K562 (cell line): ENCODE measurements at regions not wholly inside any gene's neighbourhood (a gene's known extent, or its start where the extent isn't known, plus 50 kb on each side); places are given as distances from the start of the nearest gene placed in this dataset.

ENCODE experiments used
- ATAC-seq: fragments of 200-7000 bp; cut with Tn5 transposase; 3 replicates; pipeline ENCODE4 v1.9.1; 2020; ENCODE audit warnings: moderate library complexity
- BruUV-seq: library from RNA; stranded (reverse); fragments of 400-500 nt; replicated peaks from 2 replicates; lab custom pipeline; 2021; lab: Mats Ljungman, UMichigan
- CTCF ChIA-PET: fragments of 300-600 bp; formaldehyde crosslinking; extraction: SDS; loops from one replicate; lab custom pipeline; 2021; ENCODE audit warnings: low intra/inter-chr PET ratio; lab: Yijun Ruan, JAX
- POLR2A ChIA-PET: fragments of 300-600, 350-650 bp; sonication (Branson Sonifier 250); formaldehyde crosslinking; extraction: SDS; loops from one replicate; lab custom pipeline; 2021; ENCODE audit warnings: antibody characterized with exemption, inconsistent platforms; lab: Yijun Ruan, JAX
- DNase-seq, 4 experiments: peaks; one replicate each; pipeline versions ENCODE4 v3.0.0 to v3.0.0-alpha.2; 2011 to 2018; ENCODE audit warnings: low spot score in 3 of 4, mixed read lengths in 3 of 4; ENCODE audit errors: extremely low read depth in 1 of 4
- FAIRE-seq: peaks from 2 replicates; lab custom pipeline; 2011; peaks lifted over from hg19 to GRCh38; lab: Jason Lieb, UNC
- H2AFZ ChIP-seq: 2 replicates; pipeline ENCODE4 v1.6.0; 2011; ENCODE audit warnings: low read depth, low read length, control low read depth, inconsistent platforms
- H3K27ac ChIP-seq: fragments of 200-600 bp; 3 replicates; pipeline ENCODE4 v1.8.0; 2011; ENCODE audit warnings: low read depth, mild to moderate bottlenecking, control low read depth, inconsistent platforms, low read length, moderate library complexity, mixed read lengths; ENCODE audit errors: extremely low read depth
- H3K27me3 ChIP-seq, 2 experiments: fragments of 300-600 bp in 1 of 2; 2 replicates in 1 of 2; 3 replicates in 1 of 2; pipeline versions ENCODE4 v1.6.0 to v1.8.0; 2011; ENCODE audit warnings: inconsistent platforms in 2 of 2, low read length in 2 of 2, mild to moderate bottlenecking in 1 of 2, mixed read lengths in 1 of 2, moderate library complexity in 1 of 2; ENCODE audit not compliant: control insufficient read depth in 2 of 2, insufficient read depth in 2 of 2
- H3K36me3 ChIP-seq: fragments of 300-600 bp; 3 replicates; pipeline ENCODE4 v1.8.0; 2011; ENCODE audit warnings: mild to moderate bottlenecking, low read length, inconsistent platforms; ENCODE audit not compliant: control insufficient read depth, insufficient read depth
- H3K4me1 ChIP-seq, 2 experiments: fragments of 200-600 bp in 1 of 2; replicated peaks in 1 of 2; 2 replicates in 1 of 2; 3 replicates in 1 of 2; pipeline versions ENCODE4 v1.5.1 to v1.8.0; 2011; ENCODE audit warnings: inconsistent platforms in 2 of 2, low read length in 2 of 2, mild to moderate bottlenecking in 1 of 2, mixed read lengths in 1 of 2, moderate library complexity in 1 of 2; ENCODE audit not compliant: control insufficient read depth in 2 of 2, insufficient read depth in 2 of 2
- H3K4me2 ChIP-seq: 2 replicates; pipeline ENCODE4 v1.6.1; 2011; ENCODE audit warnings: low read length, control low read depth, inconsistent platforms, mixed read lengths; ENCODE audit not compliant: insufficient read depth
- H3K4me3 ChIP-seq: fragments of 200-600 bp; sonication (generic), shearing (Covaris generic); 2 replicates; pipeline ENCODE4 v1.5.1; 2016; ENCODE audit warnings: control low read depth, inconsistent platforms
- H3K79me2 ChIP-seq: fragments of 200-600 bp; 3 replicates; pipeline ENCODE4 v1.8.0; 2011; ENCODE audit warnings: low read length, inconsistent platforms; ENCODE audit not compliant: control insufficient read depth, insufficient read depth
- H3K9ac ChIP-seq, 2 experiments: 2 replicates each; pipeline versions ENCODE4 v1.6.0 to v1.6.1; 2011; ENCODE audit warnings: low read depth in 2 of 2, low read length in 2 of 2, control low read depth in 1 of 2, inconsistent platforms in 1 of 2, mild to moderate bottlenecking in 1 of 2, mixed read lengths in 1 of 2; ENCODE audit not compliant: insufficient read depth in 1 of 2
- H3K9me1 ChIP-seq: one replicate; pipeline ENCODE4 v1.6.0; 2011; ENCODE audit warnings: inconsistent platforms, mild to moderate bottlenecking, low read length, moderate library complexity; ENCODE audit not compliant: control insufficient read depth, insufficient read depth
- H3K9me3 ChIP-seq: replicated peaks from 2 replicates; pipeline ENCODE4 v1.5.1; 2011; ENCODE audit warnings: low read depth, low read length, inconsistent platforms; ENCODE audit not compliant: control insufficient read depth, insufficient read depth
- H4K20me1 ChIP-seq: replicated peaks from 2 replicates; pipeline ENCODE4 v1.6.1; 2011; ENCODE audit warnings: low read length, inconsistent platforms, mixed read lengths; ENCODE audit not compliant: control insufficient read depth, insufficient read depth
- CBX1 ChIP-seq: sonication (generic); IDR thresholded peaks from 2 replicates; pipeline ENCODE4 v1.6.1; 2016; ENCODE audit warnings: antibody characterized with exemption, low read depth, mild to moderate bottlenecking
- FIP1L1 ChIP-seq: fragments of 200-400 bp; formaldehyde crosslinking; IDR thresholded peaks from 2 replicates; pipeline ENCODE4 v1.6.1; 2018; ENCODE audit warnings: mild to moderate bottlenecking, low read depth, low read length; ENCODE audit not compliant: poor library complexity, severe bottlenecking
- GTF2A2 ChIP-seq: IDR thresholded peaks from 2 replicates; pipeline ENCODE4 v1.6.1; 2016; ENCODE audit warnings: mild to moderate bottlenecking, missing genetic modification characterization, missing compliant biosample characterization
- GTF2E2 ChIP-seq: fragments of 200-800 bp; sonication (Bioruptor generic); IDR thresholded peaks from 2 replicates; pipeline ENCODE4 v1.6.1; 2016; ENCODE audit warnings: missing genetic modification characterization, missing compliant biosample characterization
- MED1 ChIP-seq: sonication (generic); formaldehyde crosslinking; IDR thresholded peaks from 2 replicates; pipeline ENCODE4 v1.8.1; 2023; ENCODE audit warnings: missing genetic modification reagents, borderline replicate concordance
- OTX1 ChIP-seq: fragments of 450-650 bp; formaldehyde crosslinking; IDR thresholded peaks from 2 replicates; pipeline ENCODE4 v1.4.0; 2022; ENCODE audit warnings: mild to moderate bottlenecking
- PRDM10 ChIP-seq: fragments of 450-650 bp; IDR thresholded peaks from 2 replicates; pipeline ENCODE4 v1.6.1; 2018; ENCODE audit not compliant: partially characterized antibody
- RBBP5 ChIP-seq: fragments of 200-600 bp; sonication (generic); IDR thresholded peaks from 2 replicates; pipeline ENCODE4 v1.6.1; 2012; ENCODE audit warnings: borderline replicate concordance, mild to moderate bottlenecking, low read length, control low read depth, inconsistent platforms; ENCODE audit not compliant: insufficient read depth, poor library complexity, severe bottlenecking
- RBM25 ChIP-seq: fragments of 200-400 bp; formaldehyde crosslinking; IDR thresholded peaks from 2 replicates; pipeline ENCODE4 v1.6.1; 2018; ENCODE audit warnings: low read length, low read depth, moderate library complexity; ENCODE audit not compliant: severe bottlenecking
- TAF9B ChIP-seq: fragments of 450-650 bp; IDR thresholded peaks from 2 replicates; pipeline ENCODE4 v1.6.1; 2018; ENCODE audit warnings: mild to moderate bottlenecking; ENCODE audit not compliant: partially characterized antibody
- TBP ChIP-seq: optimal IDR thresholded peaks from 2 replicates; pipeline ENCODE3; 2011; ENCODE audit warnings: low read depth, low read length, improper control_type of control experiment
- THAP7 ChIP-seq: fragments of 250-450 bp; sonication (Bioruptor Pico); IDR thresholded peaks from 2 replicates; pipeline ENCODE4 v1.5.0; 2021
- WGBS: fragments of 100-300 bp; shearing (Covaris generic); methylation state at CpG from one replicate; pipeline ENCODE4 v1.1.6; 2016; ENCODE audit warnings: low coverage, mixed read lengths; ENCODE audit not compliant: insufficient coverage; ENCODE audit errors: missing lambda C conversion rate; 5-methylcytosine and 5-hydroxymethylcytosine counted together
- in situ Hi-C: fragments of 300-500 bp; cut with MboI; formaldehyde crosslinking; loops from 4 replicates; pipeline ENCODE4 v1.15.0; 2018; ENCODE audit warnings: inconsistent platforms, mixed read lengths
- intact Hi-C: fragments of 100-400 bp; cut with micrococcal nuclease; formaldehyde crosslinking; loops from 2 replicates; pipeline ENCODE4 v1.14.2; 2022

DNA sequence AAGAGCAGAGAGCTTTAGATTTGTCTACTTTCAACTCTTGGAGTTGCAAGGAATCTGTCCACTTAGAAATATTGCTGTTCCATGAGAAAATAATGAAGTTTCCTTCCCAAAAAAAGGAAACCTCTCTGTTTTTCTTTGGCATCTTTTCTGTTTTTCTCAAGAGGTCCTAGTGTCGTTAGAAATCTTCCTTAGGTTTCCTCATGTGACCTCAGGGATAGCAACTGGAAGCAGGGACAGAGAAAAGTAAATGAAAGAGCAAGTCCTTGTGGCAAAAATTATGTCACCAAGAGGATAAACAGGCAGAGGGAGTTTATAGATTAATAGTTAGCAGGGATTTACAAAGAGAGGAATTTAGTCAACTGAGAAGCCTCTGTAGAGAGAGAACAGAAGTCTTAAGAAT lies 478.4 kb upstream of the ADGRL3 start (continued):
- TF ChIP-seq RBBP5 = no peak
- no peak for TF ChIP-seq MED1 (CRISPR knock-in tag)

GRCh38 chr4:60723796-60724195 lies 476.3 kb upstream of the ADGRL3 start:
- intact Hi-C loops = no loop called here
- Histone ChIP-seq H3K27ac (no peak overlapping the region), H2AFZ (no peak overlapping the region), H3K27me3 (no peaks in the 10 kb centered on the region), H3K9me1 (no peaks in the 10 kb centered on the region), H3K4me1 (no peaks in the 10 kb centered on the region), H3K9me3 (no peaks in the 10 kb centered on the region), H3K9ac (no peak overlapping the region), H3K36me3 (no peaks in the 10 kb centered on the region), H3K4me2 (no peak overlapping the region), H3K4me3 (no peak overlapping the region), H3K79me2 (no peaks in the 10 kb centered on the region), H4K20me1 (no peaks in the 10 kb centered on the region)
- ChIA-PET CTCF (no interaction called here), POLR2A (no interaction called here)
- BruUV-seq = no TSS peak
- ATAC-seq = no peak
- DNase-seq = no peak
- TF ChIP-seq RBM25 (no peak), TBP (no peak), CBX1 (no peak), PRDM10 (no peak), GTF2A2 (tag) (no peak), OTX1 (CRISPR knock-in tag) (no peak), GTF2E2 (tag) (no peak), THAP7 (CRISPR knock-in tag) (no peak), FIP1L1 (no peak), TAF9B (no peak)
- in situ Hi-C loops = no loop called here
- FAIRE-seq = no peak
- WGBS = 0% methylated on average over 3 of the region's 3 CpGs
